GM12873 (cell line): ENCODE measurements at regions not wholly inside any gene's neighbourhood (a gene's known extent, or its start where the extent isn't known, plus 50 kb on each side); places are given as distances from the start of the nearest gene placed in this dataset.

Source experiments
- TF ChIP-seq, protein P1 (sequence below): IDR thresholded peaks from 2 replicates; pipeline ENCODE4 v1.5.1; 2012; ENCODE audit warnings: low read depth, mild to moderate bottlenecking, moderate library complexity, low read length, control low read depth; ENCODE audit not compliant: insufficient read depth; ENCODE audit errors: missing control alignments

GRCh38 chr9:108473209-108474112 lies 382.3 kb downstream of the ACTL7B start:
- TF ChIP-seq, protein P1, sequence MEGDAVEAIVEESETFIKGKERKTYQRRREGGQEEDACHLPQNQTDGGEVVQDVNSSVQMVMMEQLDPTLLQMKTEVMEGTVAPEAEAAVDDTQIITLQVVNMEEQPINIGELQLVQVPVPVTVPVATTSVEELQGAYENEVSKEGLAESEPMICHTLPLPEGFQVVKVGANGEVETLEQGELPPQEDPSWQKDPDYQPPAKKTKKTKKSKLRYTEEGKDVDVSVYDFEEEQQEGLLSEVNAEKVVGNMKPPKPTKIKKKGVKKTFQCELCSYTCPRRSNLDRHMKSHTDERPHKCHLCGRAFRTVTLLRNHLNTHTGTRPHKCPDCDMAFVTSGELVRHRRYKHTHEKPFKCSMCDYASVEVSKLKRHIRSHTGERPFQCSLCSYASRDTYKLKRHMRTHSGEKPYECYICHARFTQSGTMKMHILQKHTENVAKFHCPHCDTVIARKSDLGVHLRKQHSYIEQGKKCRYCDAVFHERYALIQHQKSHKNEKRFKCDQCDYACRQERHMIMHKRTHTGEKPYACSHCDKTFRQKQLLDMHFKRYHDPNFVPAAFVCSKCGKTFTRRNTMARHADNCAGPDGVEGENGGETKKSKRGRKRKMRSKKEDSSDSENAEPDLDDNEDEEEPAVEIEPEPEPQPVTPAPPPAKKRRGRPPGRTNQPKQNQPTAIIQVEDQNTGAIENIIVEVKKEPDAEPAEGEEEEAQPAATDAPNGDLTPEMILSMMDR, result no peak

- TF ChIP-seq, protein P1, result no peak
Measured at GRCh38 chr9:108469654-108470053, 386.1 kb downstream of the ACTL7B start.

DNA sequence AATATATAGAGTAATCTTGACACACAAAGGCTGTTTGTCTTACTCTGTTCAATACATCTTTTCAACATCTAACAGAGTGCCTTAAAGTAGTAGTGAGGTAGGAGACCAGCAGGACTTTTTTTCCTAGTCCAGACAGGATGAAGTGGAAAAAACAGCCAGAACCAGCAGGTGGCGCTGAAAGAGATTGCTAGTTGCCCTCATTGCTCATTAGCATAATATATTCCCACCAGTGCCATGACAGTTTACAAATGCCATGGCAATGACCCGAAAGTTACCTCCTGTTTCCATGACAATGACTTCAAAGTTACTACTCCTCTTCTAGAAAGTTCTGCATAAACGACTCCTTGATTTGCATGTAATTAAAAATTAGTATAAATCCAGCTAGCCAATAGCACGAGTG lies 387.4 kb downstream of the ACTL7B start:
- TF ChIP-seq, protein P1, result peak; percentile 69

- TF ChIP-seq, protein P1, result no peak
Measured at GRCh38 chr9:108467653-108468324, 388.0 kb downstream of the ACTL7B start.

DNA sequence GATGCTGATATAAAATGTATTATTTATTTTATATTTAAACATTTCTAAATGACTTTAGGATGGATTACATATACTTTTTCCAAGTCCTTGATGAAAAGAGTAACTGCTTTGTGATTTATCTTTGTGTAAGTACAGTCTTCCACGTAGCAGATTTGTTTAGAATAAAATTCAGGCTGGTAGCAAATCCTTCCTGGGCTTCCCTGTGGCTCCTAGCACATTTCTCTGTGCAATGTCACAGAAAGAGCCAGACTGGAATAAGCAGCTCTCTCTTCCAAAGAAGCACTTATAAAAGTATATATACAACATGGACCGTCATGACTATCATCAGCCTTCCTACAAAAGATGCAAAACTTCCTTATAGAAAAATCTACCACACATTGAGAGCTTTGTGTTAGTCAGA lies 388.6 kb downstream of the ACTL7B start:
- TF ChIP-seq, protein P1, result no peak

- TF ChIP-seq, protein P1, result no peak
Measured at GRCh38 chr9:108466304-108466703, 389.5 kb downstream of the ACTL7B start.

GRCh38 chr9:108463932-108464606 lies 391.7 kb downstream of the ACTL7B start:
- TF ChIP-seq, protein P1, result no peak
